ENCODE measurements at regions not wholly inside any gene's neighbourhood (a gene's known extent, or its start where the extent isn't known, plus 50 kb on each side); places are given as distances from the start of the nearest gene placed in this dataset.

DNA sequence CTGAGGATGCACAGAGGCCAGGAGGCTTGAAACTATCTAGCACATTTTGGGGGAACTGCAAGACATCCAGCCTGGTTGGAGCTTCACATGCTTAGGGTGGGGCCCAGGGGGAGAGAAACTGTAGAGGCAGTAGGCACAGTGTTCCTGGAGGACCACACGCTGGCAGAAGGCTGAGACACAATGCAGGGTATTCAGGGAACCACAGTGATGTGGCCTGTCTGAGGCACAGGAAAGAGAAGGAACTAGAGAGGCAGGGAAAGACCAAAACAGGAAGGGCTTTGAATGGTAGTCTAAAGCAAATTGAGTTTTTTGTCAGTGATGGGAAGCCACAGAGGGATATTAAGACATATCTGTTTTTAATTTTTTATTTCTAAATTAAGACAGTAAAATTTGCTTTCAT lies 100.2 kb upstream of the PRICKLE1 start:
- ChIA-PET CTCF (interaction anchor here (0.6 kb wide), 1 partner anchor 487 kb away, joined by 3 read pairs; no protein-coding TSS in a partner anchor), POLR2A (ENCODE audit: low non-redundant PET) (no interaction called here)
- no peak for DNase-seq (ENCODE audit: low spot score)
- H3K27ac ChIP-seq = no peak overlapping the region
- TF ChIP-seq, protein P1, sequence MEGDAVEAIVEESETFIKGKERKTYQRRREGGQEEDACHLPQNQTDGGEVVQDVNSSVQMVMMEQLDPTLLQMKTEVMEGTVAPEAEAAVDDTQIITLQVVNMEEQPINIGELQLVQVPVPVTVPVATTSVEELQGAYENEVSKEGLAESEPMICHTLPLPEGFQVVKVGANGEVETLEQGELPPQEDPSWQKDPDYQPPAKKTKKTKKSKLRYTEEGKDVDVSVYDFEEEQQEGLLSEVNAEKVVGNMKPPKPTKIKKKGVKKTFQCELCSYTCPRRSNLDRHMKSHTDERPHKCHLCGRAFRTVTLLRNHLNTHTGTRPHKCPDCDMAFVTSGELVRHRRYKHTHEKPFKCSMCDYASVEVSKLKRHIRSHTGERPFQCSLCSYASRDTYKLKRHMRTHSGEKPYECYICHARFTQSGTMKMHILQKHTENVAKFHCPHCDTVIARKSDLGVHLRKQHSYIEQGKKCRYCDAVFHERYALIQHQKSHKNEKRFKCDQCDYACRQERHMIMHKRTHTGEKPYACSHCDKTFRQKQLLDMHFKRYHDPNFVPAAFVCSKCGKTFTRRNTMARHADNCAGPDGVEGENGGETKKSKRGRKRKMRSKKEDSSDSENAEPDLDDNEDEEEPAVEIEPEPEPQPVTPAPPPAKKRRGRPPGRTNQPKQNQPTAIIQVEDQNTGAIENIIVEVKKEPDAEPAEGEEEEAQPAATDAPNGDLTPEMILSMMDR (conservative IDR thresholded peaks at IDR 0.05; ENCODE audit: low read depth) = no peak

DNA sequence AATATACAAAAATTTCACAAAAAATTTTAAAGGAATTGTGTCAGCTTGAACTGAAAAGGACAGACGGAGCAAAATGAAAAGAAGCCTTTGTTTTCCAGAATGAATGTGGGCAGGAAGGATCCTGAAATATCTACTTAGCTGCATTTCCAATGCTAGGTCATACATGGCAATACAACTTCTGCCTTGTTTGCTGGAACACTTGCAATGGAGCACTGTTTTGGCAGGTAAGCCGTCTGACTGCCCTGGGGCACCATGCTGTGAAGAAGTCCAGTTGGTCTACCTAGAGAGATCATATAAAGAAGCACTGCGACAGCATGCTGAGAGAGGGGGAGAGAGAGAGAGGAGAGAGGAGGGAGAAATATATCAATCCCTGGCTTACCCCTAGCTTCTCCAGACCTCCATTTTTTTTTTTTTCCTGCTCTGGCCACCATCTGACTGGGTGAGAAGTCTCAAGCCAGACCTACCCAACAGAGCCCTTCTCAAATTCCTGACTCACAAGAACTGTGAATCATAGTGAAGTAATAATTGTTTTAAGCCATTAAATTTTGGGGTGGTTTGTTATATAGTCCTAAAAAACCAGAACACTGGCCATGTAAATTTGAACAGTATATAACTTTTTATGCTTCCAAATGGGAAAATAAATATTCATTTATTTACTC lies 97.1 kb upstream of the PRICKLE1 start:
- POLR2A ChIA-PET (ENCODE audit: low non-redundant PET) = no interaction called here
- no peak for DNase-seq (ENCODE audit: low spot score)
- CTCF ChIA-PET = interaction anchor here (0.6 kb wide), 1 partner anchor 35 kb away, joined by 3 read pairs; no protein-coding TSS in a partner anchor
- H3K27ac ChIP-seq = no peak overlapping the region
- TF ChIP-seq, protein P1 (conservative IDR thresholded peaks at IDR 0.05; ENCODE audit: low read depth) = no peak

DNA sequence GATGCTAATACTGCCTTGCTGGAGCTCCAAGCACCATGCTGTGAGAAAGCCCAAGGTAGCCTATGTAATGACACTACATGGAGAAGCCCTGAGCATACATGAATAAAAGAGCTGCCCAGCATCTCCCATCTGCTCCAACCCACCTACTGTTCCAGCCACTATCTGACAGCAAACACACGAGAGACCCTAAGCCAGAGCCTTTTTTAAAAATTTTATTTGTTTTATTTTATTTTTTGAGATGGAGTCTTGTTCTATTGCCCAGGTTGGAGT lies 95.2 kb upstream of the PRICKLE1 start:
- no peak for DNase-seq (ENCODE audit: low spot score)
- POLR2A ChIA-PET (ENCODE audit: low non-redundant PET) = no interaction called here
- CTCF ChIA-PET = no interaction called here

DNA sequence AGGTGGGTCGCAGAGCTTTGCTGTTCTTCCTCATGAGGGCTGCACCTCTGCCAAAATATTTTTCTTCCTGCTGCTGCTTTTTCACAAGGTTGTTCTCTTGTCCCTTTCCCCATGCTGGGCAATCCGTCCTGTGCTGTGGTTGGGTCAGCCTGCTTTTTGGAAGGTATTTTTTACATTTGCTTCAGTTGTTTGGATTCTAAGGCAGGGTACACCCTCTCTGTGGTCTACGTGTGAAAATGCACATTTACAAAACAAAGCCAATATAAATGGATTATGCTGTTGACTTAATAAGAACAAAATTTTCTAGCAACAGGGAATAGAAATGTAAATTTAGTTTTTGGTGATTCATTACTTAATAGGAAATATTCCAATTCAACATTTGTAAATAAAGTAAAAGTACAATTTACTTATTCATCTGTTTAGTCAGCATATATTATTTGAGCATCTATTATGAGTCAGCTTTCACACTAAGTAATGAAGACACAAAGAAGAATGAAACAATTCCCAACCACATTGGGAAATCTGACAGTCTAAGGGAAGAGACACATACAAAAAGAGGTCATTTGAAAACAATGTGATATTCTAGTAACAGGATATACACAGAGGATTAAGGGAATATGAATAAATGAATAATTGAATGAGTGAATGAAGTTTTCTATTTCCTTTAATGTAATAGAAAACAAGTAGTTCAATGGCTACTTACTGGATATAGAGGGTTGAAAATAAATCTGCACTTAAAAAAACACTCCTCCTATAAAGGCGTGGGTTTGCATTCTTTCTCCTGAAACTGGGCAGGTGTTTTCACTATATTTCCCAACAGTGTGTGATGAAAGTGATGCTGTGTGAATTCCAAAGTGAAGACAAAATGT lies 94.6 kb upstream of the PRICKLE1 start:
- ChIA-PET CTCF (interaction anchor here (0.6 kb wide), 1 partner anchor 61 kb away, joined by 3 read pairs; no protein-coding TSS in a partner anchor), POLR2A (ENCODE audit: low non-redundant PET) (interaction anchor here (0.5 to 0.6 kb wide), 2 partner anchors 34 to 143 kb away, joined by 3 read pairs; no protein-coding TSS in a partner anchor)
- peak; percentile 16 for DNase-seq (ENCODE audit: low spot score)
- H3K27ac ChIP-seq = no peak overlapping the region
- TF ChIP-seq, protein P1 (conservative IDR thresholded peaks at IDR 0.05; ENCODE audit: low read depth) = no peak

More for the DNA sequence above, 95.2 kb upstream of the PRICKLE1 start:
- no peak overlapping the region for H3K27ac ChIP-seq
- TF ChIP-seq, protein P1 (conservative IDR thresholded peaks at IDR 0.05; ENCODE audit: low read depth) = no peak

DNA sequence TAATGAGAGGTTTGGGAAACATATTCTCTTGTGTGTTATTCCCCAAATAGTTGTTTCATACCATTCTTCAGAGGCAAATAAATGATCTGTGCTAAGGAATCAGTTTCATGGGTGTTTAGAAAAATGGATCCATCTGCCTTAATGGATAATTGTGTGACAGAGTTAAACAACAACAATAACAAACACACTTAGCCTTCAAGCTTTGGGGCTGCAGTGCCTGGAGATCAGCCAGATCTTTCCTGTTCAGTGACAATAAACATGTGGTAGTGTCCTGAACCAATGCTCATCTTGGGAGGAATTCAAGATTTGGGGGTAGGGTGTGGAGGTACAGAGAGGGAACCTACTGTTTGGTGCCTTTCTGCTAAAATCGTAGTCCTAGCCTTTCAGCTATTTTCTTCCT lies 93.7 kb upstream of the PRICKLE1 start:
- DNase-seq (ENCODE audit: low spot score) = no peak
- POLR2A ChIA-PET (ENCODE audit: low non-redundant PET) = interaction anchor here (0.5 kb wide), 1 partner anchor 35 kb away, joined by 3 read pairs; no protein-coding TSS in a partner anchor
- TF ChIP-seq, protein P1 (conservative IDR thresholded peaks at IDR 0.05; ENCODE audit: low read depth) = no peak
- CTCF ChIA-PET = no interaction called here
- no peak overlapping the region for H3K27ac ChIP-seq

DNA sequence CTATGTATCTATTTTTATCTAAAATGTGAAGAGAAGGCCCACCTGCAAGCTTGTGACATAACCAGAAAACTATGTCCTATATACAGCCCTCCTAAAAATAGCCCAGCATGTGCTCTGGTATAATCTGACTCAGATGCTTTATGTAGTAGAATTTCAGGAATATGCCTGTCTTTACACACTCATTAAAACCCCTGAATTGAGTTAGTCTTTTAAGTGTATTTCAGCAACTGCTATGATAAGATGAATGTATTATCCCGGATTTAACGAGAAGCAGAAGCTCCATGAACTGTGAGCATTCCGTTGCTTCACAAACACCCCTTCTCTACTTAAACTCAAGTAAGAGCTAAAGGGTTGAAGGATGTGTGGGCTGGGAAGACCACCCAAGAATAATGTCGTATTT lies 89.9 kb upstream of the PRICKLE1 start:
- ChIA-PET POLR2A (ENCODE audit: low non-redundant PET) (no interaction called here), CTCF (no interaction called here)
- H3K27ac ChIP-seq = no peak overlapping the region
- DNase-seq (ENCODE audit: low spot score) = no peak
- TF ChIP-seq, protein P1 (conservative IDR thresholded peaks at IDR 0.05; ENCODE audit: low read depth) = no peak
